ENCODE measurements at regions not wholly inside any gene's neighbourhood (a gene's known extent, or its start where the extent isn't known, plus 50 kb on each side); places are given as distances from the start of the nearest gene placed in this dataset.

DNA sequence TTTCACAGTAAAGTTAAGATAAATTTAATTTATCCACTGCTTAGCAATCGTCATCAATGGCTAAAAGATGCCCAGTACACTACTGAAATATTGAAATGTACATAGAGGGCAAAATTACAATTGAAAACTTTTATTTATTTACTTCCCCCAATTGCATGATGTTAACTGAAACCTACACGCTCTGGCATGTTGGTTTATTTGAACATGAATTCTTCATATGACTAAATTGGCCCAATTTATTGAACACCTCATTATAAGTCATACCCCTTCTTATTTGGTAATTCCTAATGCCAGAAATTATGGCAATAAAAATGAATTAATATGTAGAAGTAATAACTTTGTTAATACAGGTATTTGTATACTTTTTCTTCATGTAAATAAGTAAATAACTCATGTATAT is 183.0 kb upstream of the ZC3H15 start:
- Histone ChIP-seq H3K4me1 (no peaks in the 10 kb centered on the region), H3K9me3 (no peaks in the 10 kb centered on the region), H3K4me3 (no peak overlapping the region), H3K27me3 (no peaks in the 10 kb centered on the region), H3K27ac (no peak overlapping the region), H3K36me3 (no peaks in the 10 kb centered on the region)
- DNase-seq (ENCODE audit: low spot score), result no peak
- TF ChIP-seq, protein P1, sequence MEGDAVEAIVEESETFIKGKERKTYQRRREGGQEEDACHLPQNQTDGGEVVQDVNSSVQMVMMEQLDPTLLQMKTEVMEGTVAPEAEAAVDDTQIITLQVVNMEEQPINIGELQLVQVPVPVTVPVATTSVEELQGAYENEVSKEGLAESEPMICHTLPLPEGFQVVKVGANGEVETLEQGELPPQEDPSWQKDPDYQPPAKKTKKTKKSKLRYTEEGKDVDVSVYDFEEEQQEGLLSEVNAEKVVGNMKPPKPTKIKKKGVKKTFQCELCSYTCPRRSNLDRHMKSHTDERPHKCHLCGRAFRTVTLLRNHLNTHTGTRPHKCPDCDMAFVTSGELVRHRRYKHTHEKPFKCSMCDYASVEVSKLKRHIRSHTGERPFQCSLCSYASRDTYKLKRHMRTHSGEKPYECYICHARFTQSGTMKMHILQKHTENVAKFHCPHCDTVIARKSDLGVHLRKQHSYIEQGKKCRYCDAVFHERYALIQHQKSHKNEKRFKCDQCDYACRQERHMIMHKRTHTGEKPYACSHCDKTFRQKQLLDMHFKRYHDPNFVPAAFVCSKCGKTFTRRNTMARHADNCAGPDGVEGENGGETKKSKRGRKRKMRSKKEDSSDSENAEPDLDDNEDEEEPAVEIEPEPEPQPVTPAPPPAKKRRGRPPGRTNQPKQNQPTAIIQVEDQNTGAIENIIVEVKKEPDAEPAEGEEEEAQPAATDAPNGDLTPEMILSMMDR (IDR thresholded peaks at IDR 0.05), result no peak

DNA sequence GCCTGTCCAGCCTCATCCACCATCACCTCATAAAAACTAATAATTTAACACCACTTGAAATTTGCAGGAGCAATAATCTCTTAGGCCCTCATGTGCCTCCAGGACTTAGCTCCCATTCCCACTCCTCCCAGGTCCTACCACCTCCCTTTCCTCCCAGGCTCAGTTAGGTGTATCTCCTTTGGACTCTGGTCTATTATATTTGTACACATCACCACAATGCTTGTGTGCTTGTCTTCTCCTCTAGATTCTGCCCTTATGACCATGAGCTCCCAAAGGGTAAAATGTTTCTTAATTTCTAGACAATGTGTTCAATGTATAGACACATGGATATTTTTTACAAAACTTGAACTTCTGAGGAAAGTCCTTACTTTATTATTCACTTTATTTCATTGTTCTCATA is 182.0 kb upstream of the ZC3H15 start:
- TF ChIP-seq, protein P1 (IDR thresholded peaks at IDR 0.05), result no peak
- Histone ChIP-seq H3K27ac (no peak overlapping the region), H3K36me3 (no peaks in the 10 kb centered on the region), H3K4me3 (no peak overlapping the region), H3K27me3 (no peaks in the 10 kb centered on the region), H3K4me1 (no peaks in the 10 kb centered on the region), H3K9me3 (no peaks in the 10 kb centered on the region)
- no peak for DNase-seq (ENCODE audit: low spot score)

DNA sequence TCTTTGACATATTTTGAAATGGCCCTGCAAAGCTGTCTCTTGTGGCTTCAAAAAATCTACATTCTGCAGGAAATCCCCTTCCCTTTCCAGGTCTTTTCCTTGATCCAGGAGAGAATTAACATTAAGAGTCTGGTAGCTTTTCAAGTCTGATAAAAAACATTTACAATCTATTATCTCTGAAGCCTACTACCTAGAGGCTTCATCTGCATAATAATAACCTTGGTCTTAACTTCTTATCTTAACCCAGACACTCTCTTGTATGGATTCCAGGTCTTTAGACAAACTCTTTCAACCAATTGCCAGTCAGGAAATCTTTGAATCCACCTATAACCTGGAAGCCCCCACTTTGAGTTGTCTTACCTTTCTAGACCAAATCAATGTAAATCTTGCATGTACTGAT is 179.3 kb upstream of the ZC3H15 start:
- Histone ChIP-seq H3K4me3 (no peak overlapping the region), H3K36me3 (no peaks in the 10 kb centered on the region), H3K27me3 (no peaks in the 10 kb centered on the region), H3K4me1 (no peaks in the 10 kb centered on the region), H3K27ac (no peak overlapping the region), H3K9me3 (peaks cover 0 to 5% of the 10 kb centered on the region in 2 donors)
- TF ChIP-seq, protein P1 (IDR thresholded peaks at IDR 0.05), result no peak
- no peak for DNase-seq (ENCODE audit: low spot score)

DNA sequence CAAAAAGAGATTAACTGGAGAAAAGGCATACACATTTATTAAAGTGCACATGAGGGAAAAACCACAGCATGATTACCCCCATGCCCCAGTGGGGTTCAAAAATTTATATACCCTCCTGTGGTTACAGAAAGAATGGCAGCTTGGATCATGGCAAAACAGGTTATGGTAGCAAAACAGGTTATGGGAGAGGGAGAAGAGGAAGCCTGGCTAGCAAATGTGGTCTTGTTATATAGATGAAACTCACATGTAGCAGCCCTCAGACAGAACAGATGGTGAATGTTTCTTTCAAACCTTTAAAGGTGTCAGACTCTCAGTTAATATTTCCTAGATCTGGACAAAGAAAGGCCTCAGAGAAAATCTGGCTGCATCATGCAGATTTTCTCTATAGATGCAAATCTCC is 178.2 kb upstream of the ZC3H15 start:
- H3K27ac ChIP-seq, result no peak overlapping the region
- no peaks in the 10 kb centered on the region for H3K36me3 ChIP-seq
- peaks cover 0 to 16% of the 10 kb centered on the region in 2 donors for H3K9me3 ChIP-seq
- no peaks in the 10 kb centered on the region for H3K27me3 ChIP-seq
- no peak for DNase-seq (ENCODE audit: low spot score)
- no peaks in the 10 kb centered on the region for H3K4me1 ChIP-seq
- no peak overlapping the region for H3K4me3 ChIP-seq
- TF ChIP-seq, protein P1 (IDR thresholded peaks at IDR 0.05), result no peak

DNA sequence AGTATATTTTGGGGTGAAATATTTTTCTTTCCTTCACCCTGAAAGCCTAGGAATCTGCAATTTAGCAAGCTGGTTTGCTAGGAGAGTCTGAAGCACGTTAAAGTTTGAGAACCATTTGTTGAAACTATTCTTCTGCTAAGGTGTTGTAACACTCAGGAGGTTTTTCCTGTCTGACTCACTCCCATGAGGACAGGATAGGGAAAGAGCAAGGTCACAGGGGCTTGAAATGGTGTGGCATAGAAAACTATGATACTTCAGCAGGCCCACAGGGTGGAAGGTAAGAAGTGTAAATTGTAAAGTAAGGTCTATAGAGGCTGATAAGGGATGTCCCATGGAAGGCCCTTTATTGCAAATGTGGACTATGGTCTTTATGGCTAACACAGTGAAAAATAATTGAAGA is 177.7 kb upstream of the ZC3H15 start:
- Histone ChIP-seq H3K36me3 (no peaks in the 10 kb centered on the region), H3K4me1 (no peaks in the 10 kb centered on the region), H3K27ac (no peak overlapping the region), H3K4me3 (no peak overlapping the region), H3K9me3 (peaks cover 0 to 21% of the 10 kb centered on the region in 2 donors), H3K27me3 (no peaks in the 10 kb centered on the region)
- TF ChIP-seq, protein P1 (IDR thresholded peaks at IDR 0.05), result no peak
- no peak for DNase-seq (ENCODE audit: low spot score)

DNA sequence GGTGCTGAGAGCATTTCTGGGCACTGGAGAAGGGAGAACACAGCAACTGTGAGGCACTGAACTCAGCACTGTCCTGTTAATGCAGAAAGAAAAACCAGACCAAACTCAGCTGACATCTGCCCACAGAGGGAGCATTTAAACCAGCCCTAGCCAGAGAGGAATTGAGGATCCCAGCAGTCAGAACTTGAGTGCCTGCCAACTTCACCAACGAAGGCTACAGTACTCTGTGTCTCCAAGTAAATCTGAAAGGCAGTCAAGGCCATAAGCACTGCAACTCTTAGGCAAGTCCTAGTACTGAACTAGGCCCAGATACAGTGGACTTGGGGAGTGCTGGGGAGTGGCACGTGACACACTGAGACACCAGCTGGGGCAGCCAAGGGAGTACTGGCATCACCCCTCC is 176.2 kb upstream of the ZC3H15 start:
- no peak for DNase-seq (ENCODE audit: low spot score)
- no peak overlapping the region for H3K27ac ChIP-seq

More for the DNA sequence above, 176.2 kb upstream of the ZC3H15 start:
- Histone ChIP-seq H3K4me3 (no peak overlapping the region), H3K27me3 (no peaks in the 10 kb centered on the region), H3K9me3 (peaks cover 0 to 27% of the 10 kb centered on the region in 2 donors), H3K36me3 (no peaks in the 10 kb centered on the region), H3K4me1 (no peaks in the 10 kb centered on the region)
- TF ChIP-seq, protein P1 (IDR thresholded peaks at IDR 0.05), result no peak
